Astrocyte (in vitro differentiated cells and primary cell): ENCODE measurements at regions not wholly inside any gene's neighbourhood (a gene's known extent, or its start where the extent isn't known, plus 50 kb on each side); places are given as distances from the start of the nearest gene placed in this dataset.

Source experiments
- CTCF ChIP-seq: IDR thresholded peaks from 2 replicates; pipeline ENCODE4 v1.5.1; 2011; ENCODE audit warnings: low read depth, mild to moderate bottlenecking, inconsistent platforms, low read length, moderate library complexity; ENCODE audit not compliant: insufficient read depth
- EZH2 ChIP-seq: IDR thresholded peaks from 2 replicates; pipeline ENCODE4 v1.6.1; 2012; ENCODE audit warnings: mild to moderate bottlenecking, low read length, inconsistent platforms; ENCODE audit not compliant: insufficient read depth

GRCh38 chr9:8101607-8102006, 302.0 kb upstream of the DMAC1 start:
- no peak for TF ChIP-seq CTCF
- TF ChIP-seq EZH2 = no peak
